ENCODE measurements at regions not wholly inside any gene's neighbourhood (a gene's known extent, or its start where the extent isn't known, plus 50 kb on each side); places are given as distances from the start of the nearest gene placed in this dataset.
A peak's percentile ranks its signal among the peaks of the same experiment; 100 is the strongest.

GRCh38 chr2:190809139-190809764, 71.4 kb upstream of the GLS start:
- DNase-seq (ENCODE audit: low spot score): peak; percentile 23

DNA sequence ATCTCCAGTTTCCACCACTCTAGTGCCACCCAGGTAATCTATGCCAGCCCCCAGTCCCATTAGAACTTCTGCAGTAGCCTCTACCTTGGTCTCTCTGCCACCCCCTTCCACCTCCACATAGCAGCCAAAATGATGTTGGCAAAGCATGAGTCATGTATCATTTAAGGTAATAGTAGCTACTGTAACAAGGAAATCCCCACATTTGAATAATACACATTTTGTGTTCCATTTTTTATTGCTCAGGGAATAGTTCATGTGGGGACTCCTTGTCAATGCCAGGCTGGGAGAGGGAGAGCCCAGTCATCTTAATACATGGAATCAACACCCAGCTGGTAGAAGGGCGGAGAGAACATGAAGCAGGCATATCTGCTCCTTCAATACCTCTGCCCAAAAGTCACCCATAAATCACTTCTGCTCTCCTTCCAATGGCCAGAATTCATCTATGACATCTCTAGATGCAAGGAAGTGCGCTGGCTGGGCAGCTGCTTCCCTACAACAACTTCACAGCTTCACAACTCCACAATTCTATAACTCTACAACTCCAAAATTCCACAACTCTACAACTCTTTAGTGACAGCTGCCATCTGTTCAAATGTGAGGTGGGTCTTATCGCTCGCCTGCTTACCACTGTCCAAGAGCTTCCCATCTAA, 70.6 kb upstream of the GLS start:
- no peak for DNase-seq (ENCODE audit: low spot score)

GRCh38 chr2:190810981-190811587, 69.5 kb upstream of the GLS start:
- no peak for DNase-seq (ENCODE audit: low spot score)

DNA sequence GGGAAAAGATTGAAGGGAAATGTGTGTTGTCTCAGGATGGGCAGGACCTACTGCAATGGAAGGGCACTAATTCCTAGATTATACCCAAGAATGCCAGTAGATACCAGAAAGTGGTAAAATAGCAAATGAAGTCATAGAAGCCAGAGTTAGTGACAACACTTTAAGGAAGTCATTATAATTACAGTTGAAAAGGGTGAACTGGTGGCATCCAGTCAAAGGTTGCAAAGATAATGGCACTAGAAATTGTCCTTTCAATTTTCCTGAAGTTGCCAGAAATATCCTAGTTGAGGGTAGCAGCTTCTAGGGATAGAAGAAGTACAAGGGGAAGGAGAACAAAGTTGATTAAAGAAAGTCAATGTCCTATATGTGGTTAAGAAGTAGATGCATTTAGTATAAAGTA, 68.8 kb upstream of the GLS start:
- DNase-seq (ENCODE audit: low spot score): no peak

DNA sequence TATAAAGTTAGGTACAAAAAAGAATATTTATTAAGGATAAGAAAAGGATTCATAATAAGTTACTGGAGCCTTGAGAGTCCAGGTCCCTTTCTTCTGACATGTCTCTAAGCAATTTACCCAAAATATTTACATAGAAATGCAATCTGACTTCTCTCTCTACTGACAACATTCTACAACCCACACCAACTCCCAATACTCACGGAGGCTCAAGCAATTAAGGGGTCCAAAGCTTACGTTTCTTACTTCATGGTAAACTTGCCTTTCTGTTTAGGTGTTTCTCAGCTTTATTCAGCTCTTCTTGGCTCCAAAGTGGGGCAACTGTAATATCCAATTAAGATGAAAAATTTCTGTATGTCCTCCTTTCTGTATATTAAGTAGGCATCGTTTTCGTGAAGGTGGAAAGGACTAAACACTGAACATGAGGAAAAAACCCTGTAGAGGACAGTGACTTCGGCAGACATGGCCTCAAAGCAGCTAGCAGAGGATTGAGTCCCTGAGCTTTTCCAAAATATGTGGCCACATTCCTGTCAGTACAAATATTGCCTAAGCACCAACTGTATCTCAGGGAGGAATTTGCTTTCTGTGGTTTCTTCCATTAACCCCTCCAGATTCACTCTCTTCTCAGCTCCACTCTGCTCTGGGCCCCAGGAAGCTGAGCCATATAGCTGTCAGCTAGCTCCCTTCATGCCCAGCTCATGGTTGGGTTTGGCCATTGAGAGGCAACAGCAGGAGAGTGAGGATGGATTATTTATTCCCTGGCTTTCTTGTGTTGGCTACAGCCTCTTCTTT, 67.9 kb upstream of the GLS start:
- no peak for DNase-seq (ENCODE audit: low spot score)

GRCh38 chr2:190815226-190815625, 65.4 kb upstream of the GLS start:
- peak; percentile 44 for DNase-seq (ENCODE audit: low spot score)

DNA sequence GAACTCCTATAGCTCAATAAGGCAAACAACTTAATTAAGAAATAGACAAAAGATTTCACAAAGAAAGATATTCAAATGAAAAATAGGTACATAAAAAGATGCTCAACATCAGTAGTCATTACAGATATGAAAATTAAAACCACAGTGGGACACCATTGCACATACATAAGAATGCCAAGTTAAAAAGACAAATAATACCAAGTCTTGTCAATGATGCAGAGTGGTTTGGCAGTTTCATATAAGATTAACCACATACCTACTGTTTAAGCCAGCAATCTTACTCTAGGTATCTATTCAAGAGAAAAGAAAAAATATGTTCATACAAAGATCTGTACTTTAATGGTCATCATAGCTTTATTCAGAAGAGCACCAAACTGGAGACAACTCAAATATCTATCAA, 63.5 kb upstream of the GLS start:
- DNase-seq (ENCODE audit: low spot score): no peak

- DNase-seq (ENCODE audit: low spot score): no peak
These were observed 60.8 kb upstream of the GLS start for GRCh38 chr2:190819840-190820301.

DNA sequence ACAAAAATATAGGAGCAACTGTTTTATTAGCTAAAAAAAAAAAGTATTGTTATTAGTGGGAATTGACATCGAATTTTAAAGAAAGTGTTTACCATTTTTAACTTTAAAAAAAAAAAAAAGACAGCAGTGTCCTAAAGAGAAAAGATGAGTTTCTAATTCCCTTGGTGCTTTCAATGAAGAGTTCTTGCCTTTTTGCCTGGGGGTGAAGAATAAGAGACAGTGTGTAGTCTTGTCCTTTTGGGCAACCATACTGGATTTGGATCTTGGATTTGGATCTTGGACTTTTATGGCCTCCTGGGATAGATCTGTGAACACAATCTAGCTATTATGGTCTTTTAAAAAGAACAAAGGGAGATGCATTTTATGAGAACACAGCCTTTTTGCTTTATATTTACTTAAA, 60.2 kb upstream of the GLS start:
- no peak for DNase-seq (ENCODE audit: low spot score)

GRCh38 chr2:190822043-190822442, 58.6 kb upstream of the GLS start:
- no peak for DNase-seq (ENCODE audit: low spot score)

- no peak for DNase-seq (ENCODE audit: low spot score)
These were observed 52.9 kb upstream of the GLS start for GRCh38 chr2:190827720-190828119.

DNA sequence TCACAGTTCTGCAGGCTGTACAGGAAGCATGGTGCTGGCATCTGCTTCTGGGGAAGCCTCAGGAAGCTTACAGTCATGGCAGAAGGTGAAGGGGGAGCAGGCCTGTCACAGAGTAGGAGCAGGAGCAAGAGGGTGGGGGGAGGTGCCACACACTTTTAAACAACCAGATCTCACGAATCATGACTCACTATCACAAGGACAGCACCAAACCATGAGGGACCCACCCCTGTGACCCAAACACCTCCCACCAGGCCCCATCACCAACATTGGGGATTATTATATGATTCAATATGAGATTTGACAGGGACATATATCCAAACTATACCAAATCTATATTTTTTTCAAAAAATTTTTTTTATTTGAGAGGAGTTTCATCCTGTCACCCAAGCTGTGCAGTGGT, 51.0 kb upstream of the GLS start:
- DNase-seq (ENCODE audit: low spot score): no peak

Data from mucosa of gallbladder (tissue), 1 donor.